ENCODE measurements at regions not wholly inside any gene's neighbourhood (a gene's known extent, or its start where the extent isn't known, plus 50 kb on each side); places are given as distances from the start of the nearest gene placed in this dataset.

- TF ChIP-seq CTCF (IDR thresholded peaks at IDR 0.05 in 2 of 3, conservative IDR thresholded peaks at IDR 0.05 in 1 of 3; ENCODE audit: borderline replicate concordance in 1 of 3, insufficient read depth in 1 of 3, low read depth in 2 of 3, low read length in 2 of 3) (no peak), POLR2A (IDR thresholded peaks at IDR 0.05; ENCODE audit: borderline replicate concordance, extremely low read depth, insufficient read depth, insufficient read length) (no peak), MAX (IDR thresholded peaks at IDR 0.05) (no peak)
These were observed 923.3 kb upstream of the DDX18 start for GRCh38 chr2:116891191-116891590.
